ENCODE measurements at regions not wholly inside any gene's neighbourhood (a gene's known extent, or its start where the extent isn't known, plus 50 kb on each side); places are given as distances from the start of the nearest gene placed in this dataset.

GRCh38 chr20:39328347-39328746 is 366.2 kb downstream of the DHX35 start (continued):
- no peak for TF ChIP-seq SUZ12 (IDR thresholded peaks at IDR 0.05; ENCODE audit: low read length)
